Type B pancreatic cell (in vitro differentiated cells): ENCODE measurements at regions not wholly inside any gene's neighbourhood (a gene's known extent, or its start where the extent isn't known, plus 50 kb on each side); places are given as distances from the start of the nearest gene placed in this dataset.
A peak's percentile ranks its signal among the peaks of the same experiment; 100 is the strongest.
"Not testable (repeated sequence)": the region's sequence is repeated elsewhere in the genome, so short reads cannot be mapped to it uniquely, and the experiment has no call there.

ENCODE experiments used
- DNase-seq: peaks from one replicate; pipeline ENCODE4 v3.0.0; 2021; ENCODE audit warnings: mixed read lengths; ENCODE audit not compliant: unreplicated experiment; ENCODE audit errors: extremely low spot score
- H3K27ac Mint-ChIP-seq: 2 replicates; pipeline ENCODE4 v1.8.0; 2021; ENCODE audit warnings: mild to moderate bottlenecking, mixed read lengths
- H3K27me3 Mint-ChIP-seq: 2 replicates; pipeline ENCODE4 v1.8.0; 2021; ENCODE audit warnings: mixed read lengths
- H3K36me3 Mint-ChIP-seq: 2 replicates; pipeline ENCODE4 v1.8.0; 2021; ENCODE audit warnings: mixed read lengths
- H3K4me1 Mint-ChIP-seq: one replicate; pipeline ENCODE4 v1.8.0; 2021; ENCODE audit warnings: mixed read lengths; ENCODE audit not compliant: unreplicated experiment
- H3K4me3 Mint-ChIP-seq: 2 replicates; pipeline ENCODE4 v1.8.0; 2021; ENCODE audit warnings: mild to moderate bottlenecking, mixed read lengths
- H3K9me3 Mint-ChIP-seq: 2 replicates; pipeline ENCODE4 v1.8.0; 2021; ENCODE audit warnings: mixed read lengths
- TF ChIP-seq, protein P1 (sequence below): fragments of 200-600 bp; sonication (generic); conservative IDR thresholded peaks from 2 replicates; pipeline ENCODE4 v1.5.0; 2021; ENCODE audit warnings: antibody characterized with exemption, mild to moderate bottlenecking

- Mint-ChIP-seq H3K4me1 (peaks cover 5% of the 10 kb centered on the region), H3K27me3 (no peaks in the 10 kb centered on the region), H3K9me3 (no peaks in the 10 kb centered on the region), H3K4me3 (peak overlapping the region; percentile 27), H3K36me3 (peaks cover 3% of the 10 kb centered on the region), H3K27ac (no peak overlapping the region)
- DNase-seq: no peak
- TF ChIP-seq, protein P1, sequence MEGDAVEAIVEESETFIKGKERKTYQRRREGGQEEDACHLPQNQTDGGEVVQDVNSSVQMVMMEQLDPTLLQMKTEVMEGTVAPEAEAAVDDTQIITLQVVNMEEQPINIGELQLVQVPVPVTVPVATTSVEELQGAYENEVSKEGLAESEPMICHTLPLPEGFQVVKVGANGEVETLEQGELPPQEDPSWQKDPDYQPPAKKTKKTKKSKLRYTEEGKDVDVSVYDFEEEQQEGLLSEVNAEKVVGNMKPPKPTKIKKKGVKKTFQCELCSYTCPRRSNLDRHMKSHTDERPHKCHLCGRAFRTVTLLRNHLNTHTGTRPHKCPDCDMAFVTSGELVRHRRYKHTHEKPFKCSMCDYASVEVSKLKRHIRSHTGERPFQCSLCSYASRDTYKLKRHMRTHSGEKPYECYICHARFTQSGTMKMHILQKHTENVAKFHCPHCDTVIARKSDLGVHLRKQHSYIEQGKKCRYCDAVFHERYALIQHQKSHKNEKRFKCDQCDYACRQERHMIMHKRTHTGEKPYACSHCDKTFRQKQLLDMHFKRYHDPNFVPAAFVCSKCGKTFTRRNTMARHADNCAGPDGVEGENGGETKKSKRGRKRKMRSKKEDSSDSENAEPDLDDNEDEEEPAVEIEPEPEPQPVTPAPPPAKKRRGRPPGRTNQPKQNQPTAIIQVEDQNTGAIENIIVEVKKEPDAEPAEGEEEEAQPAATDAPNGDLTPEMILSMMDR: no peak
These were observed 909.2 kb upstream of the PRKX start for GRCh38 chrX:4622486-4623167.

DNA sequence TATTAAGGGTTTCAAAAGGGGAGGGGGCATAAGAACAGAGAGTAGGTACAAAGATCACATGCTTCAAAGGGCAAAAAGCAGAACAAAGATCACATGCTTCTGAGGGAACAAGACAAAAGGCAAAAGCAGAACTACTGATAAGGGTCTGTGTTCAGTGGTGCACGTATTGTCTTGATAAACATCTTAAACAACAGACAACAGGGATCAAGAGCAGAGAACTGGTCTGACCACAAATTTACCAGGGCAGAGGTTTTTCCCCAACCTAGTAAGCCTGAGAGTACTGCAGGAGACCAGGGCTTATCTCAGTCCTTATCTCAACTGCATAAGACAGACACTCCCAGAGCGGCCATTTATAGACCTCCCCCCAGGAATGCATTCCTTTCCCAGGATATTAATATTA, 900.2 kb upstream of the PRKX start:
- not testable (repeated sequence) for H3K4me3 Mint-ChIP-seq, H3K27ac Mint-ChIP-seq, H3K27me3 Mint-ChIP-seq, H3K36me3 Mint-ChIP-seq, H3K4me1 Mint-ChIP-seq, H3K9me3 Mint-ChIP-seq, DNase-seq

GRCh38 chrX:4588893-4589292, 875.4 kb upstream of the PRKX start:
- H3K27ac Mint-ChIP-seq: no peak overlapping the region
- DNase-seq: no peak
- no peaks in the 10 kb centered on the region for H3K27me3 Mint-ChIP-seq
- no peaks in the 10 kb centered on the region for H3K4me1 Mint-ChIP-seq
- peaks cover 4% of the 10 kb centered on the region for H3K9me3 Mint-ChIP-seq
- TF ChIP-seq, protein P1: no peak
- no peaks in the 10 kb centered on the region for H3K36me3 Mint-ChIP-seq
- no peak overlapping the region for H3K4me3 Mint-ChIP-seq

GRCh38 chrX:4588466-4588865, 875.0 kb upstream of the PRKX start:
- Mint-ChIP-seq H3K9me3 (peaks cover 4% of the 10 kb centered on the region), H3K27me3 (no peaks in the 10 kb centered on the region), H3K4me1 (no peaks in the 10 kb centered on the region), H3K27ac (no peak overlapping the region), H3K4me3 (no peak overlapping the region), H3K36me3 (no peaks in the 10 kb centered on the region)
- TF ChIP-seq, protein P1: no peak
- DNase-seq: no peak

GRCh38 chrX:4588056-4588455, 874.6 kb upstream of the PRKX start:
- TF ChIP-seq, protein P1: no peak
- peaks cover 4% of the 10 kb centered on the region for H3K9me3 Mint-ChIP-seq
- no peak overlapping the region for H3K27ac Mint-ChIP-seq
- no peaks in the 10 kb centered on the region for H3K27me3 Mint-ChIP-seq
- DNase-seq: no peak
- no peaks in the 10 kb centered on the region for H3K36me3 Mint-ChIP-seq
- no peak overlapping the region for H3K4me3 Mint-ChIP-seq
- no peaks in the 10 kb centered on the region for H3K4me1 Mint-ChIP-seq

- Mint-ChIP-seq H3K27me3 (no peaks in the 10 kb centered on the region), H3K4me1 (no peaks in the 10 kb centered on the region), H3K9me3 (peaks cover 4% of the 10 kb centered on the region), H3K27ac (no peak overlapping the region), H3K4me3 (no peak overlapping the region), H3K36me3 (no peaks in the 10 kb centered on the region)
- TF ChIP-seq, protein P1: no peak
- DNase-seq: no peak
These were observed 866.5 kb upstream of the PRKX start for GRCh38 chrX:4579999-4580398.
